ENCODE measurements at regions not wholly inside any gene's neighbourhood (a gene's known extent, or its start where the extent isn't known, plus 50 kb on each side); places are given as distances from the start of the nearest gene placed in this dataset.
"Not testable (repeated sequence)": the region's sequence is repeated elsewhere in the genome, so short reads cannot be mapped to it uniquely, and the experiment has no call there.

DNA sequence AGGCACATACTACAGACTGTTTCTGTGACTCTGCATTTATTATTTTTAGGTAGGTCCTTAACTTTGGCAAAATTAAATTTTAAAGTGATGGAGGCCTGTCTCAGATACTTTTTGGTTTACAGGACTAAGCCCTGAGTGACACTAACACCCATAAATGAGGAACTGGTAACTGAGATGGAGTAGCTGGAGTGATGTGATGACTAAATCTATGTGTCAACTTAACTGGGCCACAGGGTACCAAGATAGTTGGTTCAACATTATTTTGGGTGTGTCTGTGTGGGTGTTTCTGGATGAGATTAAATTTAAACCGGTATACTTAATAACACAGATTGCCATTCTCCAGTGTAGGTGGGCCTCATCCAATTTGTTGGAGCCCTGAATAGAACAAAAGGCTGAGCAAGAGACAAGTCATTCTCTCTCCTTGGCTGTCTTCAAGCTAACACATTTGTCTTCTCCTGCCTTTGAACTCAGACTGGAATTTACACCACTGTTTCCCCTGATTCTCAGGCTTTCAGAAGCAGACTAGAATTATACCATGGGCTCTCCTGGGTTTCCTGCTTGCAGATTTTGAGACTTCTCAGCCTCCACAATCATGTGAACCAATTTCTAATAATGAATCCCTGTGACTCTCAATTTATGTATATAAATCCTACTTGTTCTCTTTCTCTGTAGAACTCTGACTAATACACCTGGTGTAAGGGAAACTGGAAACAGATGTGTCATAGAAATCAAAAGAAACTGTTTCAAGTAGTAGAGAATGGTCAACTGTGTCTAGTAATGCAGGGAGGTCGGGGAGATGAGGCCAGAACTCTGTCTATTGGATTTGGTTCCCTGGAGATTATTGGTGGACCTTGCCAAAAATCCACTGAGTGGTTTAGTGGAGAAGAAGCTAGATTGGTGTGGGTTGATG, 579.2 kb downstream of the EPM2A start:
- ATAC-seq (peak in 1 of 2 donors; percentile 24), DNase-seq (ENCODE audit: low spot score in 2 of 2) (no peak)
- H3K9me3 Mint-ChIP-seq, result peaks cover 11 to 12% of the 10 kb centered on the region in 2 donors
- no peaks in the 10 kb centered on the region for H3K36me3 Mint-ChIP-seq
- H3K27ac Mint-ChIP-seq, result no peak overlapping the region

DNA sequence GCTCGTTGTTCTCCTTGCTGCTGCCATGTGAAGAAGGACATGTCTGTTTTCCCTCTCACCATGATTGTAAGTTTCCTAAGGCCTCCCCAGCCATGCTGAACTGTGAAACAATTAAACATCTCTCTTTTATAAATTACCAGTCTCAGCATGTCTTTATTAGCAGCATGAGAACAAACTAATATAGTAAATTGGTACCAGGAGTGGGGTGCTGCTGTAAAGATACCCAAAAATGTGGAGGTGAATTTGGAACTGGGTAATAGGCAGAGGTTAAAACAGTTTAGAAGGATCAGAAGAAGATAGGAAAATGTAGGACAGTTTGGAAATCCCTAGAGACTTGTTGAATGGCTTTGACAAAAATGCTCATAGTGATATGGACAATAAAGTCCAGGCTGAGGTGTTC, 576.7 kb downstream of the EPM2A start:
- not testable (repeated sequence) for ATAC-seq; H3K27ac Mint-ChIP-seq; DNase-seq (ENCODE audit: low spot score in 2 of 2); H3K36me3 Mint-ChIP-seq
- peaks cover 11 to 12% of the 10 kb centered on the region in 2 donors for H3K9me3 Mint-ChIP-seq

DNA sequence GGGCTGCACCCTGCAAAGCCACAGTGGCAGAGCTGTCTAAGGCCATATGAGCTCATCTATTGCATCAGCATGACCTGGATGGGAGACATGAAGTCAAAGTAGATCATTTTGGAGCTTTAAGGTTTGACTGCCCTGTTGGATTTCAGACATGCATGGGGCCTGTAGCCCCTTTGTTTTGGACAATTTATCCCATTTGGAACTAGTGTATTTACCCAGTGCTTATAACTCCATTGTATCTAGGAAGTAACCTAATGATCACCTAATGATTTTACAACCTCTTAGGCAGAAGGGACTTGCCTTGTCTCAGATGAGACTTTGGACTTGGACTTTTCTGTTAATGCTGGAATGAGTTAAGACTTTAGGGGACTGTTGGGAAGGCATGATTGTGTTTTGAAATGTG, 575.4 kb downstream of the EPM2A start:
- Mint-ChIP-seq H3K9me3 (peaks cover 11 to 12% of the 10 kb centered on the region in 2 donors), H3K27ac (no peak overlapping the region), H3K36me3 (no peaks in the 10 kb centered on the region)
- ATAC-seq (no peak), DNase-seq (ENCODE audit: low spot score in 2 of 2) (no peak)

DNA sequence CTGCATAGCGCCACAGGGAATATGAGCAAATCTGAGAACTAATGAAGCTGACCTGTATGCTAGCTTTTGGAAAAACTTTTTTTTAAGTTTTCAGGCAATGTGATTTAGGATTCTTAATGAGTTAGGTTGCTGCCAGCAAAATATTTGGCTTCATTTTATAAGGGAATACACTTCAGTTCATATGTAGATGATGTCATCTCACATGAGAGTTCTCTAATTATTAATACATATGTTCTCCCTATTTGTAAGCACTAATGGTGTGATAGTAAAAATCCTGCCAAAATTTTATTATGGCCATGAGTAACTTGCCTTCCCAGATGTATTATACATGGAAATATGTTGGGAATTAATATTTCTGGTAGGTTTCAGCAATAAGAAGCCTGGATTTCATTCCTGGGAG, 573.8 kb downstream of the EPM2A start:
- no peak overlapping the region for H3K27ac Mint-ChIP-seq
- peaks cover 11 to 12% of the 10 kb centered on the region in 2 donors for H3K9me3 Mint-ChIP-seq
- ATAC-seq (no peak), DNase-seq (ENCODE audit: low spot score in 2 of 2) (no peak)
- H3K36me3 Mint-ChIP-seq, result no peaks in the 10 kb centered on the region

DNA sequence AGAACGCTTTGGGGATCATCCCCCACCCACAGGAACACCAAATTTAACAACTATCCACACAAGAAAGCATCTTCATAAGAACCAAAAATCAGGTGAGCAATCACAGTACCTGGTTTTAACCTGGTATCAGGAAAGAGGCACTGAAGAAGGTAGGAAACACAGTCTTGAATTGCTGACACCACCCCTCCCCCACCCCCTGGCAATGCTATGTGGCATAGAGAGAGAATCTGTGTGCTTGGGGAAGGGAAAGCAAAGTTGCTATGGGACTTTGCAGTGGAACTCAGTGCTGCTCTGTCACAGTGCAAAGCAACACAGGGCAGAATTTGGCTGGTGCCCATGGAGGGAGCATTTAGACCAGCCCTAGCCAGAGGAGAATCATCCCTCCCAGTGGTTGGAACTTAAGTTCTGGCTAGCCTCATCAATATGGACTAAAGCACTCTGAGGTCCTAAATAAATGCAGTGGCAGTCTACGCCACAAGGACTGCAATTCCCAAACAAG, 565.5 kb downstream of the EPM2A start:
- no peaks in the 10 kb centered on the region for H3K36me3 Mint-ChIP-seq
- peaks cover 0 to 2% of the 10 kb centered on the region in 2 donors for H3K9me3 Mint-ChIP-seq
- no peak overlapping the region for H3K27ac Mint-ChIP-seq
- ATAC-seq (no peak), DNase-seq (ENCODE audit: low spot score in 2 of 2) (no peak)

DNA sequence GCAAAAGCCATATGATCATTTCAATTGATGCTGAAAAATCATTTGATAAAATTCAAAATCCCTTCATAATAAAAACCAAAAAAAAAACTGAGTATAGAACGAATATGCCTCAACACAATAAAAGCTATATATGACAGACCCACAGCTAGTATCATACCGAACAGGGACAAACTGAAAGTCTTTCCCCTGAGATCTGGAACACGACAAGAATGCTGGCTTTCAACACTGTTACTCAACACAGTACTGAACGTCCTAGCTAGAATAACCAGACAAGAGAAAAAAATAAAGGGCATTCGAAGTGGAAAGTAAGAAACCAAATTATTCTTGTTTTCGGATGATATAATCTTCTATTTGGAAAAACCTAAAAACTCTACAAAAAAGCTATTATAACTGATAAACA, 559.9 kb downstream of the EPM2A start:
- DNase-seq (ENCODE audit: low spot score in 2 of 2) (no peak), ATAC-seq (no peak)
- Mint-ChIP-seq H3K36me3 (no peaks in the 10 kb centered on the region), H3K9me3 (peaks cover 10 to 27% of the 10 kb centered on the region in 2 donors), H3K27ac (no peak overlapping the region)

DNA sequence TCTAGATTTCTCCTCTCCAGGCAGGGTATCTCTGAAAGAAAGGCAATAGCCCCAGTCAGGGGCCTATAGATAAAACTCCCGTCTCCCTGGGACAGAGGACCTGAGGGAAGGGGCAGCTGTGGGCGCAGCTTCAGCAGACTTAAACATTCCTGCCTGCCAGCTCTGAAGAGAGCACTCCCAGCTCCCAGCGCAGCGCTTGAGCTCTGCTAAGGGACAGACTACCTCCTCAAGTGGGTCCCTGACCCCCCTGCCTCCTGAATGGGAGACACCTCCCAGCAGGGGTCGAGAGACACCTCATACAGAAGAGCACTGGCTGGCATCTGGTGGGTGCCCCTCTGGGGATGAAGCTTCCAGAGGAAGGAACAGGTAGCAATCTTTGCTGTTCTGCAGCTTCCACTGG, 556.9 kb downstream of the EPM2A start:
- peaks cover 10 to 27% of the 10 kb centered on the region in 2 donors for H3K9me3 Mint-ChIP-seq
- no peaks in the 10 kb centered on the region for H3K36me3 Mint-ChIP-seq
- ATAC-seq (no peak), DNase-seq (ENCODE audit: low spot score in 2 of 2) (no peak)
- no peak overlapping the region for H3K27ac Mint-ChIP-seq

DNA sequence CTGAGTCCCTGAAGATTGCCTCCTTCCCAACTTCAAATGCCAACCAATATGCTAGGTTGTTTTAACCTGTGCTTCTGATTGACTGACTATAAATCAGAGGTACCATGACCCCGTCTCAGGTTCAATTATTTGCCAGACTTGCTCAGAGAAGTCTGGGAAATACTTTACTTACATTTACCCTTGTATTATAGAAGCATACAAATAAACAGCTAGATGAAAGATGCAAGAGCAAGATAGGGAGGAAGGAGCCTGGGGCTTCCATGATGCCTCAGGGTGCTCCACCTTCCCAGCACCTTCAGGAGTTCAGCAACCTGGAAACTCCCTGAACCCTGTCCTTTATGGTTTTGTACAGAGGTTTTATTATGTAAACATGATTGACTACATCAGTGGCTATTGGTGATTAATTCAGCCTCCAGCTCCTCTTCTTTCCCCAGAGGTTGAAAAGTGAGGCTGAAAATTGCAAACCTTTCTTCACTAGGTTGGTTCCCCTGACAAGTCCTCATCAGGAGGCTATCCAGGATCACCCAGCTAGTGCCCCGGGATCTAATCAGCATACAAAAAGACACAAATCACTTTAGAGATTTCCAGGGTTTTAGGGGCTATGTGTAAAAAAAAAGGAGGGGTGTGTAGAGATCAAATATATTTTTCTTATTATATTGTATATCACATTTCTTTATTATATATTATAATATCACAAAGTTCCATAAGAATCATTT, 547.7 kb downstream of the EPM2A start:
- no peak overlapping the region for H3K27ac Mint-ChIP-seq
- H3K9me3 Mint-ChIP-seq, result no peaks in the 10 kb centered on the region
- H3K36me3 Mint-ChIP-seq, result no peaks in the 10 kb centered on the region
- DNase-seq (ENCODE audit: low spot score in 2 of 2), result no peak
- no peak for ATAC-seq

DNA sequence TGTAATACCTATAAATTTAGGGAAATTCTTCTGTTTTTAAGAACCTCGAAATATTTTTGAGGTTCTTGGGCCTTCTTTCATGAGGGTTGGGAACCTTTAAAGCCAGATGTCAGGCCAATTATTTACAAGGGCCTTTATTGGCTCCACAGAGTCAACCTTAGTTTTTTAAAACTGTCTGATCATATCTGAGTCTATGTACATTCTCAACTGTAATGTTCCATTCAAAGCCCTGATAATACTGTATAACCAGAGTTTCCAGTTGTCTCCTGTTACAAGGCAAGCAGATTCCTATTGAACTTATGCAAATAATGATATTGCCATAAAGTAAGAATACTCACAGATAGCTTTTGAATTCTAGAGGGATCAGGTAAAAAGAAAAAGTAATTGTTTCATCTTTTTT, 545.5 kb downstream of the EPM2A start:
- no peak for DNase-seq (ENCODE audit: low spot score in 2 of 2)
- no peak for ATAC-seq
- no peak overlapping the region for H3K27ac Mint-ChIP-seq
- H3K9me3 Mint-ChIP-seq, result no peaks in the 10 kb centered on the region
- no peaks in the 10 kb centered on the region for H3K36me3 Mint-ChIP-seq

DNA sequence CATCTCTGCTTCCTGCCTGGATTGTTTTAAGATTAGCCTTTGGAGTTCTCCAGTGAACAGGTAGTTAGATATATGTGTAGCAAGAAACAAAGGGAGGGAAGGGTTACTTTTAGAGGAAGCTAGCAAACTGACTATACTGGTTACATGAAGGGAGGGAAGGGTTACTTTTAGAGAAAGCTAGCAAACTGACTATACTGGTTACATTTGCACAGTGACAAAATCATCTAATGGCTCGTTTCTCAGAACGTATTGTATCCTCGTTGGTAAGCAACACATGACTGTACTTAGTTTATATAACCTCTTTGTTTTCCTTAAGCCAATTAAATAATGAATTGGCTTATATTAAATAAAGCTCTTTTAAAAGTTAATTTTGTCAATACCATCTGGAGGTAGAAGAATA, 540.9 kb downstream of the EPM2A start:
- Mint-ChIP-seq H3K36me3 (no peaks in the 10 kb centered on the region), H3K9me3 (no peaks in the 10 kb centered on the region), H3K27ac (no peak overlapping the region)
- DNase-seq (ENCODE audit: low spot score in 2 of 2) (no peak), ATAC-seq (no peak)

DNA sequence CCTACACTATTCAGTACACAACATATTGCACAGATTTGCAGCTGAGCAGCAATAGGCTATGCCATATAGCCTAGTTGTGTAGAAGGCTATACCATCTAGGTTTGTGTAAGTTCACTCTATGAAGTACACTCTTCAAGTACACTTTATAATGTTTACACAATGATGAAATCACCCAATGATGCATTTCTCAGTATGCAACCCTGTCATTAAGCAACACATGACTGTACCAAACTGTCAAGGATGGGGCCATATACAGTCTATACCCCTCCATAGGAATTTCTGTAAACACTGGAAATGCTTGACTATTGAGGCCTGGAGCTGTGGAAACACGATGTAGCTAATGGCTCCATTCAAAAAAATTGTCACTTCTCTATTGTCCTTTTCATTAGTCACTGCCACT, 535.4 kb downstream of the EPM2A start:
- Mint-ChIP-seq H3K9me3 (no peaks in the 10 kb centered on the region), H3K36me3 (no peaks in the 10 kb centered on the region), H3K27ac (no peak overlapping the region)
- DNase-seq (ENCODE audit: low spot score in 2 of 2), result no peak
- no peak for ATAC-seq

DNA sequence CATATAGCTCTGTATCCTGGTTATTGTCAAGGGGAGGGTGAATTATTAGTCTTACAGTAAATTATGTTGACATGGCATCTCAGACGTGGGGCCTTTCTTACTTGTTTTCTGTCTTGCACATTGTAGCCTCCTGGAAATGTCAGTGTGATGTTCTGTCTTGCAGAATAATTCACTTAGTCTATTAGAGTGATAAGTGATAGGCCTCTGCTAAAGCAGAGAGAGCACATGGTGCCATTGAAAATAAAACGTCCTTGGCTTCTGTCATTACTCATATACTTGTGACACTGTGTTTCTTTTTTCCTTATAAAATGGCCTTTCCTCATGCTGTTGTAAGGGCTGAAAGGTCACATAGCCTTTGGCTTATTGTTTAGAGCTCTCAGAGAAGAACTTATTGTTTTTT, 531.0 kb downstream of the EPM2A start:
- Mint-ChIP-seq H3K9me3 (no peaks in the 10 kb centered on the region), H3K36me3 (no peaks in the 10 kb centered on the region), H3K27ac (no peak overlapping the region)
- DNase-seq (ENCODE audit: low spot score in 2 of 2) (no peak), ATAC-seq (no peak)

DNA sequence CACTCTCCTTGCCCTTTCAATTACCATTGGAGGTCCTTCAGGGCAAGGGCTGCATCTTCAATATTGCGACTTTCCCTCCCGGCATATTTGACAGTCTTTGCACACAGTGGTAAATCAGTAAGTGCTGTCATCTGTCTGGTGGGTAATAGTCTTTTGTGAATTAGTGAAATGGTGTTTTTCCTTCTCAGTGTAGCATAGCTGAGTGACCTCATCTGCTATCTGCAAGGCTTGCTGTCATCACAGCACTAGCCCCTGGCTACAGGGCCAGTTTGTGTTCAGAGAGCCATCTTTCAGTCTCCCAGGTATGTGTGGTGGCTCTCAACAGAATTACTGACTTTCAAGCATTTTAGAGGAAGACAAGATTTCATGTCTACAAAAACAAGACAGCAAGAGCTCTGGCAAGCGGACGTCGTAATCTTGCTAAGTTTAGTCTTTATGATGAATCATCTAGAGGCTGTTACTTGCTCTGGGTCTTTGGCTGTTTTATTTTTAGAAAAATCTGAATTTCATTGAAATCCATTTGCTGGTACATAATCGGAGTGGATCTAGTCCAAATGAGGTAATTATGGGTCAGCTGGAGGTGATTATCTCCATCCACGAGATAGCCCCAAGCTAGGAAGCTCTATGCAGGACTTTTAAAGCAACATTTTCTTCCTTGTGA, 528.9 kb downstream of the EPM2A start:
- no peak for DNase-seq (ENCODE audit: low spot score in 2 of 2)
- no peak for ATAC-seq
- H3K36me3 Mint-ChIP-seq, result no peaks in the 10 kb centered on the region

DNA sequence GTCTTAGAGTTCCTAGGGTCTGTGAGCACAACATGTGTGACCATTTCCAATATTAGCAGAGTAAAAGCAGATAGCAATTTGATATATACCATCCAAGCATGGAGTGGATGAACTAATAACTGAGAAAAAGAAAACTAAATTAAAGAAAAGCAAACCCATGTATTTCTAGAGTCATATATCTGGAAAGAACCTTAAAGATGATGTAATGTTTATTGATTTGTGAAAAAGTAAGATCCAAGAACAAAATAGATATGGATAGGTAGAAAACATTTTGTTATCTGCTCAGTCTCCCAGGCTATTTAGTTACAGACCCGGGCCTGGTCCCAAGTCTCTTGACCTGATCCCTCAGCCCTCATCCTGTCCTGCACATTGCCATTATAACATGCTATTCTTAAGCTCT, 526.8 kb downstream of the EPM2A start:
- no peak overlapping the region for H3K27ac Mint-ChIP-seq
- ATAC-seq, result no peak
- no peak for DNase-seq (ENCODE audit: low spot score in 2 of 2)
- H3K36me3 Mint-ChIP-seq, result no peaks in the 10 kb centered on the region
- no peaks in the 10 kb centered on the region for H3K9me3 Mint-ChIP-seq

More for the DNA sequence above, 528.9 kb downstream of the EPM2A start:
- H3K9me3 Mint-ChIP-seq, result no peaks in the 10 kb centered on the region
- no peak overlapping the region for H3K27ac Mint-ChIP-seq

DNA sequence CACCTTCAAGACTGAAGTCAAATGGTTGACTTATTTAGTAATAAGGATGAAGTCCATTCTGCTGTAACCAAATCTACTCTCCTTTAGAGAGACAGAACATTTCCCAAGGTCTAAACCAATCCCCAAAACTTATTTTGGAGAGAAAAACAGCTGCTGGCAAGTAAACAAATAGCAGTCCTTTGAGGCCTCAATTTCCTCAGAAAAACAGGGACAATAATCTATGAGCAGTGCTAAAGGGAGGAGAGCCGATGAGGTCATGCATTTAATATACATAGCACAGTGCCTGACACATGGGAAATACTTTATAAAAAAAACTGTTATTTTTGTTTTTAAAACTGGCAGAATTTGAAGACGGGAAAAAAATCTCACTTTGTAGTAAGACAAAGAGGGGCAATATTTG, 526.0 kb downstream of the EPM2A start:
- H3K27ac Mint-ChIP-seq, result no peak overlapping the region
- no peak for DNase-seq (ENCODE audit: low spot score in 2 of 2)
- no peak for ATAC-seq
- no peaks in the 10 kb centered on the region for H3K36me3 Mint-ChIP-seq
- H3K9me3 Mint-ChIP-seq, result no peaks in the 10 kb centered on the region

DNA sequence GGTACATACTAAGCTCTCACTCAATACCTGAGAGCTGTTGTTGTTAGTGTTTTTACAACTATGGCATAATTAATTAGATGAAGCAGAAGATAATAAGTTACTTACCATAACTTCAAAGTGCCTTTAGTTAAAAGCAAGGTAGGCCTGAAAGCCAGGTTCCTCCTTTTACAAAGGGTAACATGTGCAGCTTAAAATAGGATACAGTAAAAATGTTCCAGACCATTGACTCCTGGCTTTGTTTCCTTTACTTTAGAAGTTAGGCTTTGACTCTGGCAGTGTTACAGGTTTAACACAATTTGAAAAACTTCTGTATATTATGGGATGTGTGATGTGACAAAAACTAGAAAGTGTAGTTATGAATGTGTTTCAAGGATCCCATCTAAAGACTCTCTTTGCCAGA, 522.5 kb downstream of the EPM2A start:
- Mint-ChIP-seq H3K36me3 (no peaks in the 10 kb centered on the region), H3K9me3 (no peaks in the 10 kb centered on the region), H3K27ac (no peak overlapping the region)
- DNase-seq (ENCODE audit: low spot score in 2 of 2) (no peak), ATAC-seq (no peak)

DNA sequence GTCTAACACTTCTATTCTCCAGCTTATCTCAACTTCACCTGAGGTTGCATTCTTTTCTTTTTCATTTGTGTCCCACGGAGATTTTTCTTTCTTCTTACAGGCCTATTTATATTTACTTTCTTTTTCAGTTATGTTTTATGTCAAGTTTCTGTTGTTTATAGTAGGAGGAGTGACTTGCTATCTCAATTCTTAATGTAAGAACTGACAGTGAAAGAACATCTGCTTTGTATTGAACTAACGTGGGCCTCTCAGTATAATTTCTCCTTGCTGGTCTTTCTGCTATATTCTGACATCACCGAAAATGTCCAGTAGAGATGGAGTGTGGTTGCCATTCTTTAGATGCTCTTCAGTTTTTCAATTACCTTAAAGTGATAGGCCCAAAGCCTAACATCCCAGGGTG, 521.7 kb downstream of the EPM2A start:
- ATAC-seq (peak in 1 of 2 donors; percentile 26), DNase-seq (ENCODE audit: low spot score in 2 of 2) (no peak)
- no peaks in the 10 kb centered on the region for H3K9me3 Mint-ChIP-seq
- H3K36me3 Mint-ChIP-seq, result no peaks in the 10 kb centered on the region
- H3K27ac Mint-ChIP-seq, result no peak overlapping the region

Data from activated naive CD4-positive, alpha-beta T cell treated with anti-CD3 and anti-CD28 coated beads, Interleukin-2, amount 50 U/mL, for 72 hours (primary cell).